ENCODE measurements at regions not wholly inside any gene's neighbourhood (a gene's known extent, or its start where the extent isn't known, plus 50 kb on each side); places are given as distances from the start of the nearest gene placed in this dataset.

- no peaks in the 10 kb centered on the region for H3K36me3 ChIP-seq
- H3K27me3 ChIP-seq, result no peaks in the 10 kb centered on the region
- intact Hi-C loops (cut with DNase I), result no loop called here
- no peaks in the 10 kb centered on the region for H3K9me3 ChIP-seq
- 84 to 92% methylated on average over 2 of the region's 2 CpGs for WGBS, 2 donors
- no peaks in the 10 kb centered on the region for H3K4me1 ChIP-seq
- H3K4me3 ChIP-seq (replicated peaks in 1 of 3), result no peak overlapping the region
- TF ChIP-seq POLR2A (IDR thresholded peaks at IDR 0.05), result no peak
- TF ChIP-seq, protein P1, sequence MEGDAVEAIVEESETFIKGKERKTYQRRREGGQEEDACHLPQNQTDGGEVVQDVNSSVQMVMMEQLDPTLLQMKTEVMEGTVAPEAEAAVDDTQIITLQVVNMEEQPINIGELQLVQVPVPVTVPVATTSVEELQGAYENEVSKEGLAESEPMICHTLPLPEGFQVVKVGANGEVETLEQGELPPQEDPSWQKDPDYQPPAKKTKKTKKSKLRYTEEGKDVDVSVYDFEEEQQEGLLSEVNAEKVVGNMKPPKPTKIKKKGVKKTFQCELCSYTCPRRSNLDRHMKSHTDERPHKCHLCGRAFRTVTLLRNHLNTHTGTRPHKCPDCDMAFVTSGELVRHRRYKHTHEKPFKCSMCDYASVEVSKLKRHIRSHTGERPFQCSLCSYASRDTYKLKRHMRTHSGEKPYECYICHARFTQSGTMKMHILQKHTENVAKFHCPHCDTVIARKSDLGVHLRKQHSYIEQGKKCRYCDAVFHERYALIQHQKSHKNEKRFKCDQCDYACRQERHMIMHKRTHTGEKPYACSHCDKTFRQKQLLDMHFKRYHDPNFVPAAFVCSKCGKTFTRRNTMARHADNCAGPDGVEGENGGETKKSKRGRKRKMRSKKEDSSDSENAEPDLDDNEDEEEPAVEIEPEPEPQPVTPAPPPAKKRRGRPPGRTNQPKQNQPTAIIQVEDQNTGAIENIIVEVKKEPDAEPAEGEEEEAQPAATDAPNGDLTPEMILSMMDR (IDR thresholded peaks at IDR 0.05), result no peak
- H3K27ac ChIP-seq, result no peak overlapping the region
- no peak for DNase-seq
These were observed 309.7 kb upstream of the KLF6 start for GRCh38 chr10:4094751-4095150.

DNA sequence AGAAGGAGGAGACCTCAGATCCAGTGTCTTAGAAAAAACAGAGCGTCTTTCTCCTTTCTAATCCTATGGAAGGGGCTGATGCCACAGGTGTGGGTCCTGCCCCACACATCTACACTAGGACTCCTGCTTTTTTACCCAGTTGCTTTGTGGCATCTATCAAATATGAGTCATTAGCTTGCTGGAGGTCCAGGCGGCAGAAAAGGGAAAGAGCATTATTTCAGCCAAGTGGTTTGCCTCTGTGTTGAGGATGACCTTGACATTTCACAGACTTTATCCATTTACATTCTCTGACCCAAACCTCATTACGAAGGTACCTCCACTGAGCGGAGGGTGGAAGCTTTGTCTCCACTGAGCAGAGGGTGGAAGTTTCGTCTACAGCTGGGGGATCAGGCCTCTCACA is 308.4 kb upstream of the KLF6 start:
- Histone ChIP-seq H3K4me3 (replicated peaks in 1 of 3) (no peak overlapping the region), H3K4me1 (no peaks in the 10 kb centered on the region), H3K27me3 (no peaks in the 10 kb centered on the region), H3K9me3 (no peaks in the 10 kb centered on the region), H3K27ac (no peak overlapping the region), H3K36me3 (no peaks in the 10 kb centered on the region)
- 94 to 95% methylated on average over 5 of the region's 5 CpGs for WGBS, 2 donors
- intact Hi-C loops (cut with DNase I), result no loop called here
- no peak for DNase-seq
- TF ChIP-seq, protein P1 (IDR thresholded peaks at IDR 0.05), result no peak

GRCh38 chr10:4088354-4089066 is 303.5 kb upstream of the KLF6 start:
- no peaks in the 10 kb centered on the region for H3K27me3 ChIP-seq
- H3K27ac ChIP-seq, result no peak overlapping the region
- no peak for DNase-seq
- WGBS, 2 donors, result 92 to 98% methylated on average over 14 of the region's 14 CpGs
- H3K36me3 ChIP-seq, result no peaks in the 10 kb centered on the region
- H3K4me3 ChIP-seq (replicated peaks in 1 of 3), result no peak overlapping the region
- H3K4me1 ChIP-seq, result peaks cover 4 to 6% of the 10 kb centered on the region in 2 donors
- H3K9me3 ChIP-seq, result no peaks in the 10 kb centered on the region
- intact Hi-C loops (cut with DNase I), result no loop called here
- TF ChIP-seq, protein P1 (IDR thresholded peaks at IDR 0.05), result no peak
- TF ChIP-seq POLR2A (IDR thresholded peaks at IDR 0.05), result no peak

GRCh38 chr10:4086131-4086898 is 301.3 kb upstream of the KLF6 start:
- Histone ChIP-seq H3K27me3 (no peaks in the 10 kb centered on the region), H3K36me3 (no peaks in the 10 kb centered on the region), H3K4me3 (replicated peaks in 1 of 3) (no peak overlapping the region), H3K9me3 (no peaks in the 10 kb centered on the region), H3K27ac (peak overlapping the region in 1 of 3 donors; percentile 40), H3K4me1 (peaks cover 12 to 15% of the 10 kb centered on the region in 2 donors)
- TF ChIP-seq, protein P1 (IDR thresholded peaks at IDR 0.05), result no peak
- no peak for TF ChIP-seq POLR2A (IDR thresholded peaks at IDR 0.05)
- 50 to 53% methylated on average over 14 of the region's 14 CpGs for WGBS, 2 donors
- intact Hi-C loops (cut with DNase I), result no loop called here
- no peak for DNase-seq

DNA sequence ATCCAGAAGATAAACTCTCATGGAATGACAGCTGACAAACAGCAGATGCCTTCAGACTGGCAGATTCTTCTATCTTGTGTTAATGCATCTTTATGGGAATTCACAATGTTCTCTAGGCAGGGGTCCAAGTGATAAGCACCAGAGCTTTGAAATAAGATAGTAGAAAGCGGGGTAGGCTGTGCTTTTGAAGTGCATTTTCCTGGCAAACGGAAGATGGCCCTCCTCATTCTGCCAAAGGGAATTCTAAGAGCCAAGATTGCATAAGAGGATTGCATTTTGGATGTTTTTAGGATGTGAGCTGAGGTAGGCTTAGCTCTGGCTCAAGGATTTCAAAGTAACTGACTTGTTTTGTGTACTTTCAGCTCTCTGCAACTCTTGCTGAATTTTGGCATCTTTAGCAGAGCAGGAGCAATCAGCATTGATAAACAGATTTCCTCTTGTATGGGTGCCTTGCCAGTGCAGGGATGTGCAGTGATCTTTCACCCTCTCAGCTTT is 298.5 kb upstream of the KLF6 start:
- 29 to 30% methylated on average over 2 of the region's 2 CpGs for WGBS, 2 donors
- no peaks in the 10 kb centered on the region for H3K27me3 ChIP-seq
- H3K4me3 ChIP-seq (replicated peaks in 1 of 3), result no peak overlapping the region
- H3K27ac ChIP-seq, result peak overlapping the region; percentile 45 to 74 (median 56)
- no peaks in the 10 kb centered on the region for H3K9me3 ChIP-seq
- peak; percentile 22 to 25 for DNase-seq
- H3K4me1 ChIP-seq, result peaks cover 12 to 15% of the 10 kb centered on the region in 2 donors
- H3K36me3 ChIP-seq, result no peaks in the 10 kb centered on the region
- TF ChIP-seq, protein P1 (IDR thresholded peaks at IDR 0.05), result no peak
- no peak for TF ChIP-seq POLR2A (IDR thresholded peaks at IDR 0.05)
- intact Hi-C loops (cut with DNase I), result no loop called here

Measured in thyroid gland (tissue), 4 donors.